Kidney (tissue), 13 donors: ENCODE measurements at regions not wholly inside any gene's neighbourhood (a gene's known extent, or its start where the extent isn't known, plus 50 kb on each side); places are given as distances from the start of the nearest gene placed in this dataset.

Source experiments
- DNase-seq, 5 donors: peaks; one replicate each; pipeline ENCODE4 v3.0.0-alpha.2; 2013 to 2020
- FAIRE-seq: peaks from 2 replicates; lab custom pipeline; 2012; peaks lifted over from hg19 to GRCh38; lab: Jason Lieb, UNC
- H3K27ac ChIP-seq, 2 donors: one replicate each; pipeline ENCODE4 v1.7.0; 2013; ENCODE audit warnings: low read depth in 2 of 2, low read length in 2 of 2, inconsistent platforms in 1 of 2
- H3K27me3 ChIP-seq: one replicate; pipeline ENCODE4 v1.7.1; 2013; ENCODE audit warnings: low read length, inconsistent platforms; ENCODE audit not compliant: control insufficient read depth, insufficient read depth
- H3K36me3 ChIP-seq, 3 donors: one replicate each; pipeline versions ENCODE4 v1.7.0 to v1.7.1; 2013; ENCODE audit warnings: low read length in 3 of 3, control low read depth in 1 of 3, inconsistent platforms in 1 of 3; ENCODE audit not compliant: insufficient read depth in 3 of 3, control insufficient read depth in 2 of 3
- H3K4me1 ChIP-seq, 3 donors: one replicate each; pipeline versions ENCODE4 v1.7.0 to v1.7.1; 2013; ENCODE audit warnings: low read length in 3 of 3, inconsistent platforms in 1 of 3, low read depth in 1 of 3; ENCODE audit not compliant: control insufficient read depth in 2 of 3, insufficient read depth in 2 of 3
- H3K4me3 ChIP-seq, 3 donors: one replicate each; pipeline versions ENCODE4 v1.7.0 to v1.8.1; 2013; ENCODE audit warnings: low read length in 3 of 3, control low read depth in 1 of 3, inconsistent platforms in 1 of 3
- H3K9ac ChIP-seq, 3 donors: one replicate each; pipeline versions ENCODE4 v1.7.0 to v1.7.1; 2013; ENCODE audit warnings: low read length in 3 of 3, control low read depth in 1 of 3, inconsistent platforms in 1 of 3
- H3K9me3 ChIP-seq, 3 donors: one replicate each; pipeline versions ENCODE4 v1.7.0 to v1.7.1; 2013; ENCODE audit warnings: low read length in 3 of 3, control low read depth in 1 of 3, inconsistent platforms in 1 of 3; ENCODE audit not compliant: control insufficient read depth in 2 of 3, insufficient read depth in 1 of 3
- intact Hi-C: fragments of 100-400 bp; cut with DNase I; formaldehyde crosslinking; loops from one replicate; pipeline ENCODE4 v1.11.1; 2022
- TF ChIP-seq, protein P1 (sequence below): IDR thresholded peaks from 3 replicates; pipeline ENCODE4 v1.5.1; 2012; ENCODE audit warnings: mild to moderate bottlenecking, moderate library complexity, borderline replicate concordance; ENCODE audit not compliant: insufficient read depth; ENCODE audit errors: extremely low read depth
- donor health status: control.
- donor health status: control.
- donor health status: control.
- donor health status: control.
- donor health status: control.
- donor health status: DM: yes; HTN: yes; CAD: no.
- donor health status: Normal renal cell carcinoma (clear cell type).

DNA sequence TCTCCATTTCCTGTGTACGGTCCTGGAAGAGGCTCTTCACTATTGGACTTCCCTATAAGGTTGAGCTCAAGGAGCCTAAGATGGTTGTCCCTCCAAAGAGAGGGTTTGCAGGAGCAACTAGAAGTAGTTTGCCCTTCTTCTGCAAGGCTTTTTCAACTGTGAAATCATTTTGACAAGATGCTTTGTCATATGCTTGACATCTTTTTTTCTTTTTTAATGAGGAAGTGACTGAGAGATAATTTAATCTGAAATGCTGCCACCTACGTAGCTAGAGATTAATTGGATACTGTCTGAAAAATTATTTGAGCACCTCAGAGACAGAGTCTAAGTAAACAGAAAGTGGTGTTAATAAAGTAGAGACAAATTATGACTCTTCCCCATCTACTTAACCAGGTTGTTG is 97.0 kb downstream of the CHRM3 start:
- no peaks in the 10 kb centered on the region for H3K27me3 ChIP-seq
- H3K36me3 ChIP-seq, result no peaks in the 10 kb centered on the region
- intact Hi-C loops, result no loop called here
- no peak overlapping the region for H3K9ac ChIP-seq
- no peaks in the 10 kb centered on the region for H3K4me1 ChIP-seq
- no peak overlapping the region for H3K4me3 ChIP-seq
- FAIRE-seq, result no peak
- no peak for DNase-seq
- H3K27ac ChIP-seq, result no peak overlapping the region
- H3K9me3 ChIP-seq, result peaks cover 0 to 14% (median 0%) of the 10 kb centered on the region in 3 donors
- TF ChIP-seq, protein P1, sequence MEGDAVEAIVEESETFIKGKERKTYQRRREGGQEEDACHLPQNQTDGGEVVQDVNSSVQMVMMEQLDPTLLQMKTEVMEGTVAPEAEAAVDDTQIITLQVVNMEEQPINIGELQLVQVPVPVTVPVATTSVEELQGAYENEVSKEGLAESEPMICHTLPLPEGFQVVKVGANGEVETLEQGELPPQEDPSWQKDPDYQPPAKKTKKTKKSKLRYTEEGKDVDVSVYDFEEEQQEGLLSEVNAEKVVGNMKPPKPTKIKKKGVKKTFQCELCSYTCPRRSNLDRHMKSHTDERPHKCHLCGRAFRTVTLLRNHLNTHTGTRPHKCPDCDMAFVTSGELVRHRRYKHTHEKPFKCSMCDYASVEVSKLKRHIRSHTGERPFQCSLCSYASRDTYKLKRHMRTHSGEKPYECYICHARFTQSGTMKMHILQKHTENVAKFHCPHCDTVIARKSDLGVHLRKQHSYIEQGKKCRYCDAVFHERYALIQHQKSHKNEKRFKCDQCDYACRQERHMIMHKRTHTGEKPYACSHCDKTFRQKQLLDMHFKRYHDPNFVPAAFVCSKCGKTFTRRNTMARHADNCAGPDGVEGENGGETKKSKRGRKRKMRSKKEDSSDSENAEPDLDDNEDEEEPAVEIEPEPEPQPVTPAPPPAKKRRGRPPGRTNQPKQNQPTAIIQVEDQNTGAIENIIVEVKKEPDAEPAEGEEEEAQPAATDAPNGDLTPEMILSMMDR, result no peak

DNA sequence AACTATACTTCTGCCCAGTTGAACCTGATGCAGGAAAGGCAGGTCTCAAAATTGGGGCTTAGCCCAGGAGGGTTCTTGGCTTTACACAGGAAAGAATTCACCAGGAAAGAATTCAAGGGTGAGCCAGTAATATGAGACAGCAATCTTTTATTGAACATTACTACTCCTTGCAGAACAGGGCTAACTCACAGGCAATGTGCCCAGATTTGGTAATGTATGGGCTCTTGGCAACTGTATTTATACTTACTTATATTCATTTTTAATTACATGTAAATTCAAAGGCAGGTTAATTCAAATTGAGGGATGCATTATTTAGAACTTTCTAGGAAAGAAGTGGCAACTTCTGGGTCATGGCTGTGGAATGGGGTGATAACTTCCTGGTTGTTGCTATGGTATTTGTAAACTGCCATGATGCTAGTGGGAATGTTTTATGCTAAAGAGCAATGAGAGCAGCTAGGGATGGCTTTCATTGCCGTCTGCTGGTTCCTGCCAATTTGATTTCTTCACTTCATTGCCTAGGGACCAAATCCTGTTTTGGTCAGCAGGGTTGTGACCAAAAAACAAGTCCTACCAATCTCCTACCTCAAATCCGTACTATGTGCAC is 107.5 kb downstream of the CHRM3 start:
- no peak for FAIRE-seq
- TF ChIP-seq, protein P1, result no peak
- H3K4me3 ChIP-seq, result no peak overlapping the region

DNA sequence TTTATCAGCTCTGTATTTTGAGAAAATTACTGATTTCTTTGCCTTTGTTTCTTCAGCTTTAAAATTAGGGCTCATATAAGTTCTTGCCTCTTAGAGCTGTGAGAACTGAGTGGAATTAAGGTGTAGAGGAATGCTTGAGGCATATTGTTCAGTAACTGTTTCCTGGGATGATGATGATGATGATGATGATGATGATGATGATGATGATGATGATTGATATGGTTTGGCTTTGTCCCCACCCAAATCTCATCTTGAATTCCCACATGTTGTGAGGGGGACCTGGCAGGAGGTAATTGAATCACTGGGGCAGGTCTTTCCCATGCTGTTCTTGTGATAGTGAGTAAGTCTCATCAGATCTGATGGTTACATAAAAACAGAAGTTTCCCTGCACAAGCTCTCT is 118.7 kb downstream of the CHRM3 start:
- Histone ChIP-seq H3K9ac (no peak overlapping the region), H3K9me3 (peaks cover 0 to 9% (median 0%) of the 10 kb centered on the region in 3 donors), H3K4me3 (no peak overlapping the region), H3K4me1 (no peaks in the 10 kb centered on the region), H3K36me3 (no peaks in the 10 kb centered on the region), H3K27me3 (no peaks in the 10 kb centered on the region), H3K27ac (no peak overlapping the region)
- intact Hi-C loops, result no loop called here
- FAIRE-seq (no peak), DNase-seq (no peak)
- TF ChIP-seq, protein P1, result no peak

More for the DNA sequence above, 107.5 kb downstream of the CHRM3 start:
- no peaks in the 10 kb centered on the region for H3K36me3 ChIP-seq
- no peaks in the 10 kb centered on the region for H3K9me3 ChIP-seq
- no peaks in the 10 kb centered on the region for H3K4me1 ChIP-seq
- H3K9ac ChIP-seq, result no peak overlapping the region
- H3K27me3 ChIP-seq, result no peaks in the 10 kb centered on the region
- DNase-seq, result no peak
- H3K27ac ChIP-seq, result no peak overlapping the region
- intact Hi-C loops, result no loop called here

DNA sequence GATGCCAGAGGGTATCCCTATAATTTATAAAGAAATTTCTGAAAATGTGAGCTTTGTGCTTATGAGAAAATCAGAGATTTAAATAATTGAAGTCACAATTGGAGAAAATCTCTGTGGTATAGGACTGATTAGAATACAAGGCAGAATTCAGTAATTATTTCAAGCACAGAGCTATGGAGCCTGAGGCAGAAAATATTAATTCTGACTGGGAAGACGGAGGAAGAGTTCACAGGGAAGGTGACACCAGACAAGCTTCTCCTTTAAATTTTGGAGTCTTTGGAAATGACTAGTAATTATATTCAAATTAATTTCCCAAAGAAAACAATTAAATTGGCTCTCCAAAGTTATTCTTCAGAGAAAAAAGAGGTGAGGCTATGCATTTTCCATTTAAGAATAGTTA is 121.5 kb downstream of the CHRM3 start:
- H3K27ac ChIP-seq, result no peak overlapping the region
- H3K4me3 ChIP-seq, result no peak overlapping the region
- TF ChIP-seq, protein P1, result no peak
- DNase-seq, result no peak
- no peaks in the 10 kb centered on the region for H3K36me3 ChIP-seq
- H3K9me3 ChIP-seq, result peaks cover 0 to 9% (median 0%) of the 10 kb centered on the region in 3 donors
- H3K4me1 ChIP-seq, result no peaks in the 10 kb centered on the region
- no peaks in the 10 kb centered on the region for H3K27me3 ChIP-seq
- no peak for FAIRE-seq
- intact Hi-C loops, result no loop called here
- H3K9ac ChIP-seq, result no peak overlapping the region
